CD4-positive, alpha-beta T cell treated with Interleukin-2 at 100 ng/mL for 4 hours (primary cell): ENCODE measurements at regions not wholly inside any gene's neighbourhood (a gene's known extent, or its start where the extent isn't known, plus 50 kb on each side); places are given as distances from the start of the nearest gene placed in this dataset.
"Not testable (repeated sequence)": the region's sequence is repeated elsewhere in the genome, so short reads cannot be mapped to it uniquely, and the experiment has no call there.

ENCODE experiments used
- DNase-seq: peaks from one replicate; pipeline ENCODE4 v3.0.0-alpha.2; 2020; ENCODE audit warnings: low spot score

DNA sequence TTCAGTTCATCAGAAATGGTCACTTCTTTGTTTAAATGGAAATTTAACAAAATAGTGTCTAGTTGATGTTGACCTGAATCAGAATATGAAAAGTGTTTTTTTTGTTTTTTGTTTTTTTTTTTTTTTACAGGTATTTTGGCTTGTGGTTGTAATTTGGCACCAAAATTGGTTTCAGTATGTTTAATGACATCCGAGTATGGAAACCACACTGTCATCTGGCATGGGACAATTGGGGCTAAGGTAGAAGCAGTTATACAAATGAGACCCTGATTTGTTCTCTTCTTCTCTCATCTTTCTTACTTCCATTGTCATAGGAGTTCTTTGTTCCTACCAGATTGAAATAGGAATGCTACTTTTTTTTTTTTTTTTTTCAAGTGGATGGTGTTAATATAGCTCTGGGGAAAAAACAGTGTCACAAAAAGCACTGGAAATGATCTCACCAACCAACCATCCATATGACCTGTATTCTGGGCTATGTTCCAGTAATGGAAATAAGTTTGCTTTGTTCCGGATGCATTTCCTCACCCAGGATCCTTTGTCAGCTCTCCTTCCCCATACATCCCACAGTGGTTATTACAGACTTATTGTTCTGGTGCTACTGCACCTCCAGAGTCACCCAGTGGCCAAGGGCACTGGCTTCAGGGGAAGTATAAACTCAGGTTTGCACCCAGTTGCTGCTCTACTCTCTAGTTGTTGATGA, 95.8 kb downstream of the ATXN3L start:
- no peak for DNase-seq

GRCh38 chrX:13220916-13221315, 98.9 kb downstream of the ATXN3L start:
- DNase-seq = no peak

DNA sequence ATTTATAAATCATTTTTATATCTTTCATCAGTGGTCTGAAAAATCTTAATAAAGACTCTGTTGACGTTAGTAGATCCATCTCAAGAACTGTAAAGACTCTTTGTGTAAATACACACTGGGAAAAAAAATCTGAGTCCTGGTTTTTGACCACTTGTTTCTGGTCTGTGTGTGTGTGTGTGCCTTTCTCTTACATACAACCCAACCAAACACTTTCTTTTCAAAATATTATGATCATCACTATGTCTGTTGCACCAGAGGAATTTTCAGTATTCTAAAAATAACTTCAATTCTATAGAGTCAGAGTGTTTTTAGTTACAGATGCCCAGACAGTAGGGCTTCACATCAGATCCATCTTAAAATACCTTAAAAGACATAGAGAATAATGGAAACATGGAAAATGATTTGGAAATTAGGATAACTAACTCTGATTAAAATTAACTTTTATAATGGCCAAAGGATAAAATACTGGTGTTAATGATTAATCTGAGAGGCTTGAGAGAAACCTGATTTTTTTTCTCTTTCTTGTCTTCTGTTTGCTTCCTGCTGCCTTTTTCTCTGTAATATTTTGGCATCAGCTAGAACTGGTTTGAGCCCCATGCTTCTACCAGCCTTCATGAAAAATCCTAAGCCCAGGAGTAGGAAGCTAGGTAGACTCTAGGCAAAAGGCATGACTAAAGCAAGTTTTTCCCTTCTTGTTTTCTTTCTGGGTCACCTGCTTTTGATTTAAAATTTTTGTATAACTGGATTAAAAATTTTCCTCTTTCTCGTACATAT, 99.7 kb downstream of the ATXN3L start:
- DNase-seq = no peak

DNA sequence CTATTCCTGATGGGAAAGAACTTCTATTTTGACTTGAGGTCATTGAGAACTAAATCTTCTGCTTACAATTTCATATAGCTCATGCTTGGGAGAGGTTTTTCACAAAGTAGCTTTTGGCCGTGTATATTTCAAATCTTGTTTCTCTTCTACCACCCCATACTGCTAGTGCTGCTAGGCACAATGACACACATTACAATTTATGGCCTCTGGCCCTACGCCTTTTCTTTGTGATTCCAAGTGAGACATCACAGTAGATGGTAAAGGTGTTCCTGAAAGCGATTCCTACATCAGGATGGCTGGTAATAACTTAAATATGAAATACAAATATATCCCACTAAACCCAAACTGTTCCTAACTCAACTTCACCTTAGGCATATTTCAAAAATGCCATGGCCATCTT, 101.1 kb downstream of the ATXN3L start:
- DNase-seq = no peak

- no peak for DNase-seq
These were observed 103.7 kb downstream of the ATXN3L start for GRCh38 chrX:13216139-13216538.

DNA sequence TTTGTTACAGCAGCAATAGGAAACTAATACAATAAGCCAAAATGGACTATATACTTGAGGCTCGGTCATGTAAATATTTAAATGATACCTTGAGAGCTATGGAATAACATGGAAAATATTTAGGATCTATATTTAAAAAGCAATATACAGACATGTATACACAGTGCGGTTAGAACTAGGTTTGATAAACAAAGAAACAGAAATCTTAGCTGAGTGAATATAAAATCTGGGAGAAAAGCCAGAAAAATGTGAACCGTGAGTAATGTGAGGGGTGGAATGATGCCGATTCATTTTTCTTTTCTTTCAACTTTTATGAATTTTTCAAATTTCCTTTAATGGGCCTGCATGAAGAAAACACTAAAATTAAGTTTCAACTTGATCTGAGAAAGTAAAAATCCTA, 104.1 kb downstream of the ATXN3L start:
- DNase-seq = no peak

GRCh38 chrX:13212191-13212651, 107.6 kb downstream of the ATXN3L start:
- no peak for DNase-seq

DNA sequence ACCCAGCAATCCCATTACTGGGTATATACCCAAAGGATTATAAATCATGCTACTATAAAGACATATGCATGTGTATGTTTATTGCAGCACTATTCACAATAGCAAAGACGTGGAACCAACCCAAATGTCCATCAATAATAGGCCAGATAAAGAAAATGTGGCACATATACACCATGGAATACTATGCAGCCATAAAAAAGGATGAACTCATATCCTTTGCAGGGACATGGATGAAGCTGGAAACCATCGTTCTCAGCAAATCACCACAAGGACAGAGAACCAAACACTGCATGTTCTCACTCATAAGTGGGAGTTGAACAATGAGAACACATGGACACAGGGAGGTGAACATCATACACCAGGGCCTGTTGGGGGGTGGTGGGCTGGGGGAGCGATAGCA, 109.7 kb downstream of the ATXN3L start:
- not testable (repeated sequence) for DNase-seq

- DNase-seq = not testable (repeated sequence)
These were observed 110.1 kb downstream of the ATXN3L start for GRCh38 chrX:13209704-13210103.

GRCh38 chrX:13208281-13208935, 111.4 kb downstream of the ATXN3L start:
- DNase-seq = no peak

- DNase-seq = no peak
These were observed 116.6 kb downstream of the ATXN3L start for GRCh38 chrX:13203271-13203670.

- no peak for DNase-seq
These were observed 118.1 kb downstream of the ATXN3L start for GRCh38 chrX:13201605-13202219.

GRCh38 chrX:13200398-13200797, 119.5 kb downstream of the ATXN3L start:
- DNase-seq = no peak

DNA sequence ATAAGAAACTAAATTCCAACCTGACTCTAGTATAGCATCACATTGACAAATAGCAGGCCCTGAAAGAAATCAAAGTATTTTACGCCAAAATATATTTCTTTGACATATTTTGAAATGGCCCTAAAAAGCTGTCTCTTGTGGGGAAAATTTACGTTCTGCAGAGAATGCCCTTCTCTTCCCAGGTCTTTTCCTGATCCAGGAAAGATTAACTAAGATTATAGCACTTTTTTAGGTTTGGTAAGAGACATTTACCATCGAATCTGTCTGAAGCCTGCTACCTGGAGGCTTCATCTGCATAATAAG, 121.1 kb downstream of the ATXN3L start:
- DNase-seq = no peak

DNA sequence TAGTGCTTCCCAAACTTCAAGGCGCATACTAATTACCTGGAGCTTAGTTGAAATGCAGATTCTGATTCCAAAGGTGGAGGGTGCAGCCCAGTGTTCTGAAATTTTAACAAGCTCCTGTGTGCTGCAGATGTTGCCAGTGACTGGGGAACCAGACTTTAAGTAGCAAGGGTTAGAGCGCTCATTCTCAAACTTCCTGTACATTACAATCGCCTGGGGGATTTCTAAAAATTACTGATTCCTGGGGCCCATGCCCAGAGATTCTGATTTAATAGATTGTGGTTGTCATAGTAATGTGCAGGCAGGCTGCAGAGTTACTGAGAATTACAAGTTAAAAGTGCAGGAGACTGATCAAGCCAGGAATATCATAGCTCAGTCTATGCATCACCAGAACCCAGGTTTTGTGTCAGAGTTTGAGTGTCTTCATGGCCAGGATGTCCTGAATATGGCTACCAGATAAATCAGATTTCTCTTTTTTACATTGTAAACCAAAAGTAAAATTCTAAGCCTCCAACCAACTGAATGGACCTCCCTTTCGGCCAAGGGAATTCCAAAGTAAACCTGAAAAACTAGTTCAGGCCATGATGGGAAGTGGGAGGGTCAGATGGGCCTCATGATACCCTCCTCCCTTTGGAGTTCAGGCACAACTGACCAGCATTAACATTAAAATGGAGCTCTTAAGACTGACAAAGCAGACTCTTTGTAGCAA, 121.6 kb downstream of the ATXN3L start:
- no peak for DNase-seq

DNA sequence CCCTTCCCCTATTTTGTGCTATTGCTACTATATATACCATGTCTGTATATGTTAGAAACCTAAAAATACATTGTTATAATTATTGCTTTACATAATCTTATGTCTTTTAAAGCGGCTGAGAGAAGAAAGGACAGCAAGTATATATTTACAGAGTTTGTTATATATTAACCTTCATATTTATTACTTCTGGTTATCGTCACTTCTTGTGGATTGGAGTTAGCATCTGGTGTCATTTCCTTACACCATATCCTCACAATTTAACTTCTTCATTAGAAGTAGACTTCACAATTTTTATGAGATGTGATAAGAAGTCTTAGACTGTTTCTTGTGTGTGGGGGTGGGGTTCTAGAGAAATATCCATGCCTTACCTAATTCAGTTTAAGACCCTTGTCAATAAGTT, 123.1 kb downstream of the ATXN3L start:
- no peak for DNase-seq

- no peak for DNase-seq
These were observed 124.5 kb downstream of the ATXN3L start for GRCh38 chrX:13195340-13195739.

- no peak for DNase-seq
These were observed 125.4 kb downstream of the ATXN3L start for GRCh38 chrX:13194291-13195103.

DNA sequence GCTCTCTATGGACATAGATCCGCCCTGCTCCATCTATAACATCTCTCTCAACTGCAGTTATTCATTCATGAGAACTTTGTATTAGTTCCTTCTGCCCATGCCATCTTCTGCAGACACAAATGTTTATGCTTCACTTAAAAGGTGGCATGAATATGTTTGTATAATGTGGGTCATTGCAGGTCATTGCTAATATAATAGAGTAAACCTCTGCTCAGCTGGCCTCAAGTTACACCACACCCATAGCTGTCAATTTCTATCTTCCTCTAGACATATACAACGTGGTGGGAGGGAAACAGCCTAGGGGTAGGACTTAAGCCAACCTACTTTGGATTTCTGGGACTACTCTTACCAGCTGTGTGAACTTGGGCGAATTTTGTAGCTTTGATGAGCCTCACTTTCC, 129.8 kb downstream of the ATXN3L start:
- no peak for DNase-seq

GRCh38 chrX:13189380-13189779, 130.5 kb downstream of the ATXN3L start:
- no peak for DNase-seq

GRCh38 chrX:13188731-13189309, 131.0 kb downstream of the ATXN3L start:
- DNase-seq = no peak
